MM.1S (cell line): ENCODE measurements at regions not wholly inside any gene's neighbourhood (a gene's known extent, or its start where the extent isn't known, plus 50 kb on each side); places are given as distances from the start of the nearest gene placed in this dataset.

Experiments
- DNase-seq: peaks from one replicate; pipeline ENCODE4 v3.0.0-alpha.2; 2015
- H2AFZ ChIP-seq: fragments of 300-600 bp; sonication (generic); 2 replicates; pipeline ENCODE4 v1.6.0; 2016; ENCODE audit warnings: antibody characterized with exemption, low read length
- H3F3A ChIP-seq: fragments of 300-600 bp; sonication (generic); 2 replicates; pipeline ENCODE4 v1.6.1; 2016; ENCODE audit warnings: mild to moderate bottlenecking, antibody characterized with exemption, low read length, moderate library complexity, mixed read lengths; ENCODE audit not compliant: insufficient read depth
- H3K27ac ChIP-seq: fragments of 300-600 bp; sonication (generic); 2 replicates; pipeline ENCODE4 v1.5.1; 2016; ENCODE audit warnings: mild to moderate bottlenecking, low read length
- H3K27me3 ChIP-seq: fragments of 300-600 bp; sonication (generic); replicated peaks from 2 replicates; pipeline ENCODE4 v1.6.0; 2016; ENCODE audit warnings: low read length; ENCODE audit not compliant: insufficient read depth
- H3K36me3 ChIP-seq: fragments of 300-600 bp; sonication (generic); replicated peaks from 2 replicates; pipeline ENCODE4 v1.6.1; 2016; ENCODE audit warnings: mild to moderate bottlenecking, low read length, mixed read lengths; ENCODE audit not compliant: insufficient read depth
- H3K4me1 ChIP-seq: fragments of 300-600 bp; sonication (generic); 2 replicates; pipeline ENCODE4 v1.6.1; 2016; ENCODE audit warnings: low read length, mixed read lengths
- H3K4me2 ChIP-seq: fragments of 300-600 bp; sonication (generic); 2 replicates; pipeline ENCODE4 v1.6.0; 2016; ENCODE audit warnings: low read depth, low read length
- H3K4me3 ChIP-seq: fragments of 300-600 bp; sonication (generic); 2 replicates; pipeline ENCODE4 v1.5.1; 2016; ENCODE audit warnings: low read length, mixed read lengths
- H3K79me2 ChIP-seq: fragments of 300-600 bp; sonication (generic); 2 replicates; pipeline ENCODE4 v1.6.1; 2016; ENCODE audit warnings: mixed run types, low read length, mixed read lengths
- H3K9ac ChIP-seq: fragments of 300-600 bp; sonication (generic); 2 replicates; pipeline ENCODE4 v1.6.1; 2016; ENCODE audit warnings: low read length, mixed read lengths
- H3K9me2 ChIP-seq: fragments of 300-600 bp; sonication (generic); replicated peaks from 2 replicates; pipeline ENCODE4 v1.6.1; 2016; ENCODE audit warnings: mild to moderate bottlenecking, low read length, mixed read lengths; ENCODE audit not compliant: insufficient read depth
- H3K9me3 ChIP-seq: fragments of 300-600 bp; sonication (generic); replicated peaks from 2 replicates; pipeline ENCODE4 v1.6.1; 2016; ENCODE audit warnings: mild to moderate bottlenecking, low read length, mixed read lengths; ENCODE audit not compliant: insufficient read depth
- H4K20me1 ChIP-seq: fragments of 300-600 bp; sonication (generic); 2 replicates; pipeline ENCODE4 v1.6.1; 2016; ENCODE audit warnings: mild to moderate bottlenecking, low read length, moderate library complexity, mixed read lengths; ENCODE audit not compliant: insufficient read depth
- EZH2 ChIP-seq: fragments of 300-600 bp; sonication (generic); optimal IDR thresholded peaks from 2 replicates; pipeline ENCODE3; 2017; ENCODE audit warnings: low read depth, mild to moderate bottlenecking, antibody characterized with exemption, low read length, mixed read lengths
- EZH2phosphoT487 ChIP-seq: fragments of 300-600 bp; sonication (generic); IDR thresholded peaks from 2 replicates; pipeline ENCODE4 v1.6.1; 2018; ENCODE audit warnings: antibody characterized with exemption, low read length
- TF ChIP-seq, protein P1 (sequence below): fragments of 300-600 bp; sonication (generic); IDR thresholded peaks from 2 replicates; pipeline ENCODE4 v1.5.1; 2016; ENCODE audit warnings: antibody characterized with exemption, low read length, mixed read lengths

DNA sequence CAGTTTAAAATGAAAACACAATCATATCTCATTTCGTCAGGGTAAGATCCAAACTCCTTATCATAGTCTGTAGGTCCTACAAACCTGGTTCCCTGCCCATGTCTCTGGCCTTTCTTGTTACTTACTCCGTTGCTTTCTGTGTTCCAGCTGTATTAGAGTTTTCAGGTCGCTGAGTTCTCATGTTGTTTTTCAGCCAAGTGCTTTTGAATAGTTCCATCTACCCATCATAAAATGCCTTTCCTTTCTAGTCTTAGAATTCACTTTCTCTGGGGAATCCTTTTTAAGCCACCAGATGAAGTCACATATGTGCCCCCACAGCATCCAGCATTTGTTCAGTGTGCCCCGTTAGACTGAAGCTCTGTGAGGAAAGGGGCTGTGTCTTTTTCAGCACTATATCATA, 228.7 kb downstream of the YTHDC2 start:
- H3K9ac ChIP-seq = no peak overlapping the region
- H3K4me2 ChIP-seq = no peak overlapping the region
- no peak overlapping the region for H3K4me3 ChIP-seq
- H3K4me1 ChIP-seq = no peaks in the 10 kb centered on the region
- DNase-seq = no peak
- no peaks in the 10 kb centered on the region for H3F3A ChIP-seq
- no peaks in the 10 kb centered on the region for H3K9me2 ChIP-seq
- TF ChIP-seq EZH2 = no peak
- TF ChIP-seq, protein P1, sequence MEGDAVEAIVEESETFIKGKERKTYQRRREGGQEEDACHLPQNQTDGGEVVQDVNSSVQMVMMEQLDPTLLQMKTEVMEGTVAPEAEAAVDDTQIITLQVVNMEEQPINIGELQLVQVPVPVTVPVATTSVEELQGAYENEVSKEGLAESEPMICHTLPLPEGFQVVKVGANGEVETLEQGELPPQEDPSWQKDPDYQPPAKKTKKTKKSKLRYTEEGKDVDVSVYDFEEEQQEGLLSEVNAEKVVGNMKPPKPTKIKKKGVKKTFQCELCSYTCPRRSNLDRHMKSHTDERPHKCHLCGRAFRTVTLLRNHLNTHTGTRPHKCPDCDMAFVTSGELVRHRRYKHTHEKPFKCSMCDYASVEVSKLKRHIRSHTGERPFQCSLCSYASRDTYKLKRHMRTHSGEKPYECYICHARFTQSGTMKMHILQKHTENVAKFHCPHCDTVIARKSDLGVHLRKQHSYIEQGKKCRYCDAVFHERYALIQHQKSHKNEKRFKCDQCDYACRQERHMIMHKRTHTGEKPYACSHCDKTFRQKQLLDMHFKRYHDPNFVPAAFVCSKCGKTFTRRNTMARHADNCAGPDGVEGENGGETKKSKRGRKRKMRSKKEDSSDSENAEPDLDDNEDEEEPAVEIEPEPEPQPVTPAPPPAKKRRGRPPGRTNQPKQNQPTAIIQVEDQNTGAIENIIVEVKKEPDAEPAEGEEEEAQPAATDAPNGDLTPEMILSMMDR = no peak
- no peak for TF ChIP-seq EZH2phosphoT487
- H3K9me3 ChIP-seq = no peaks in the 10 kb centered on the region
- H3K27ac ChIP-seq = no peak overlapping the region
- no peaks in the 10 kb centered on the region for H3K79me2 ChIP-seq
- H2AFZ ChIP-seq = no peak overlapping the region
- no peaks in the 10 kb centered on the region for H3K36me3 ChIP-seq
- no peaks in the 10 kb centered on the region for H3K27me3 ChIP-seq
- H4K20me1 ChIP-seq = no peaks in the 10 kb centered on the region

DNA sequence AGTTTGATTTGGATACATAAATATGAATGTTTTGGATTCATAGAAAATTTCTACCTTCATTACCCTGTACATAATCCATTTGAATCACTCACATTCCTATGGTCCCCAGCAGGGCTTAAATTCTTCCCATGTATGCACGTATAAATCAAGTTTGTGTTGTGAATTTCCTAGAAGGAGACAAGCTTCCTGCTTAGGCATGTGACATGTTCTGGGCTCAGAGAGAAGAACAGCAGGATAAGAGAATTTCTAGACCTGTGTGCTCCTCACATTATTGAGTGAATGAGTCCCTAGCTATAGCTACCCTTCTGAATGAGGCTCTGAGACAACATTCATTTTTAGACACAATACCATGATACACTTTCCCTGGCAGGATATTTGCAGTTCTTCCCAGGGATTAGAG, 229.1 kb downstream of the YTHDC2 start:
- no peak overlapping the region for H2AFZ ChIP-seq
- no peaks in the 10 kb centered on the region for H3F3A ChIP-seq
- no peaks in the 10 kb centered on the region for H4K20me1 ChIP-seq
- no peak overlapping the region for H3K27ac ChIP-seq
- DNase-seq = no peak
- H3K27me3 ChIP-seq = no peaks in the 10 kb centered on the region
- no peaks in the 10 kb centered on the region for H3K36me3 ChIP-seq
- H3K4me3 ChIP-seq = no peak overlapping the region
- H3K4me2 ChIP-seq = no peak overlapping the region
- H3K4me1 ChIP-seq = no peaks in the 10 kb centered on the region
- H3K9ac ChIP-seq = no peak overlapping the region
- TF ChIP-seq, protein P1 = no peak
- no peak for TF ChIP-seq EZH2
- no peak for TF ChIP-seq EZH2phosphoT487
- no peaks in the 10 kb centered on the region for H3K9me3 ChIP-seq
- no peaks in the 10 kb centered on the region for H3K79me2 ChIP-seq
- no peaks in the 10 kb centered on the region for H3K9me2 ChIP-seq

DNA sequence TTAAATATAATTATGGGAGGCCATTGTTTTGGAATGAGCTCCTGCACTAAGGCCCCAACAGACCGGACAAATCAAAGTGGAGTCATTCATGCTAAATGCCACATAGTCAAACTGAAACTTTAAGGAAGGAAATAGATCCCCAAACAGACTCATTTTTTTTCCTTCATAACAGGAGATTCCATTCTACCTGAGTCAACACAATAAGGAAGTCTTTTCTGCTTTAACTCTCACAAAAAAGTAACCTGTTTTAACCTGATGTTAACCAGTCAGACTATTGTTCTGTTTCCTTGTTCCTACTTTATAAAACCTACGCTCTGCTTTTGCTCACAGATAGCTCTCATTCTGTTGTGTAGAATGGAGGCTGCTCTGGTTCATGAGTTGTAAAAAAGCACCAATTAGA, 234.9 kb downstream of the YTHDC2 start:
- Histone ChIP-seq H3K4me1 (no peaks in the 10 kb centered on the region), H3K36me3 (no peaks in the 10 kb centered on the region), H3K9me2 (no peaks in the 10 kb centered on the region)

More for the DNA sequence above, 234.9 kb downstream of the YTHDC2 start:
- H2AFZ ChIP-seq = no peak overlapping the region
- no peaks in the 10 kb centered on the region for H4K20me1 ChIP-seq
- no peak overlapping the region for H3K9ac ChIP-seq
- H3K9me3 ChIP-seq = no peaks in the 10 kb centered on the region
- H3K27me3 ChIP-seq = no peaks in the 10 kb centered on the region
- no peaks in the 10 kb centered on the region for H3F3A ChIP-seq
- no peak overlapping the region for H3K27ac ChIP-seq
- H3K79me2 ChIP-seq = no peaks in the 10 kb centered on the region
- TF ChIP-seq, protein P1 = no peak
- TF ChIP-seq EZH2phosphoT487 (no peak), EZH2 (no peak)
- DNase-seq = no peak
- no peak overlapping the region for H3K4me3 ChIP-seq
- H3K4me2 ChIP-seq = no peak overlapping the region
